Activated T-cell treated with anti-CD3 and anti-CD28 coated beads, Interleukin-2, amount 50 U/mL, for 24 hours (primary cell): ENCODE measurements at regions not wholly inside any gene's neighbourhood (a gene's known extent, or its start where the extent isn't known, plus 50 kb on each side); places are given as distances from the start of the nearest gene placed in this dataset.
"Not testable (repeated sequence)": the region's sequence is repeated elsewhere in the genome, so short reads cannot be mapped to it uniquely, and the experiment has no call there.

Source experiments
- DNase-seq: peaks from one replicate; pipeline ENCODE4 v3.0.0-alpha.2; 2020
- H3K27ac Mint-ChIP-seq: 2 replicates; pipeline ENCODE4 v1.8.0; 2020; ENCODE audit warnings: mild to moderate bottlenecking, mixed read lengths
- H3K27me3 Mint-ChIP-seq: 2 replicates; pipeline ENCODE4 v1.8.0; 2020; ENCODE audit warnings: mixed read lengths
- H3K36me3 Mint-ChIP-seq: 2 replicates; pipeline ENCODE4 v1.8.0; 2020; ENCODE audit warnings: low read depth, mixed read lengths
- H3K4me1 Mint-ChIP-seq: 2 replicates; pipeline ENCODE4 v1.8.0; 2020; ENCODE audit warnings: low read depth, mixed read lengths
- H3K4me3 Mint-ChIP-seq: 2 replicates; pipeline ENCODE4 v1.8.0; 2020; ENCODE audit warnings: mild to moderate bottlenecking, moderate library complexity, mixed read lengths
- H3K9me3 Mint-ChIP-seq: 2 replicates; pipeline ENCODE4 v1.8.0; 2020; ENCODE audit warnings: mixed read lengths

GRCh38 chr14:39593377-39593776, 161.1 kb upstream of the FBXO33 start:
- Mint-ChIP-seq H3K27me3 (no peaks in the 10 kb centered on the region), H3K4me3 (no peak overlapping the region), H3K9me3 (peaks cover 21% of the 10 kb centered on the region), H3K4me1 (peaks cover 10% of the 10 kb centered on the region), H3K27ac (no peak overlapping the region), H3K36me3 (peaks cover 3% of the 10 kb centered on the region)
- no peak for DNase-seq

DNA sequence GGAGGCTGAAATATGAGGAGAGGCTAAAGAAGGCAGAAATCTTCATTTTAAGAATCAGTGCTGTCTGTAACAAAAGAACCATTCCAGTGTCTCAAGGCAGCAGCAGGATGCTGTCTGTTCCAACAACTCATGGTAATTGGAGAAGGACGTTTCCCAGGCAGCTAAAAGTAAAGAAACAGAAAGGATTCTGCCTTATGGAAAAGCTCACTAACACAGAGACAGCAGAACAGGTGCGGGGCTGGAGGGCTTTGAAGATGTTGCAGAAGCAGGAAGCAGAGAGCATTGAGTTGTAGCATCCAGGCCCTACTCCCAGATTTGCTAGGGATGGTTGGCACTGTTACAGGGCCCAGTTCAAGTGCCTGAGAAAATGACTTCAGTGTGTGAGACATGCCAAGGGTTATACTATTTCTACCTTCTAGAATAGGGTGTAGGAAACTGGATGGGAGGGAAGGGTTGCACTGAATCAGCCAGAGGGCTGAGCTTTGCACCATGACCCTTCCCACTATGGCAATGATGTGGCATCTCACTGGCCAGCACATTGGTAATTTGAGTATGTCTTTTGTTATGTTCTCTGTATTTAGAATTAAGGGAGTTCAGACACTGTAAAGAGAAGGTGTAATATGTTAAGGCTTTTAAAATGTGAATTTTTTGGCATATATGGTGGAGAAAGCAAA, 160.0 kb upstream of the FBXO33 start:
- no peak for DNase-seq
- Mint-ChIP-seq H3K36me3 (peaks cover 3% of the 10 kb centered on the region), H3K27ac (no peak overlapping the region), H3K27me3 (no peaks in the 10 kb centered on the region), H3K4me1 (peaks cover 10% of the 10 kb centered on the region), H3K9me3 (peaks cover 21% of the 10 kb centered on the region), H3K4me3 (no peak overlapping the region)

GRCh38 chr14:39589882-39590281, 157.6 kb upstream of the FBXO33 start:
- H3K4me1 Mint-ChIP-seq, H3K27ac Mint-ChIP-seq, H3K4me3 Mint-ChIP-seq, DNase-seq, H3K36me3 Mint-ChIP-seq, H3K27me3 Mint-ChIP-seq: not testable (repeated sequence)
- H3K9me3 Mint-ChIP-seq, result peaks cover 13% of the 10 kb centered on the region

- Mint-ChIP-seq H3K9me3 (peaks cover 2% of the 10 kb centered on the region), H3K27ac (no peak overlapping the region), H3K4me1 (no peaks in the 10 kb centered on the region), H3K36me3 (no peaks in the 10 kb centered on the region), H3K27me3 (no peaks in the 10 kb centered on the region), H3K4me3 (no peak overlapping the region)
- no peak for DNase-seq
These were observed 149.9 kb upstream of the FBXO33 start for GRCh38 chr14:39582028-39582654.

- no peaks in the 10 kb centered on the region for H3K27me3 Mint-ChIP-seq
- no peaks in the 10 kb centered on the region for H3K4me1 Mint-ChIP-seq
- no peak overlapping the region for H3K27ac Mint-ChIP-seq
- H3K9me3 Mint-ChIP-seq, result peaks cover 6% of the 10 kb centered on the region
- H3K4me3 Mint-ChIP-seq, result no peak overlapping the region
- no peak for DNase-seq
- H3K36me3 Mint-ChIP-seq, result no peaks in the 10 kb centered on the region
These were observed 149.2 kb upstream of the FBXO33 start for GRCh38 chr14:39581474-39581873.

- Mint-ChIP-seq H3K9me3 (peaks cover 7% of the 10 kb centered on the region), H3K27me3 (no peaks in the 10 kb centered on the region), H3K4me1 (no peaks in the 10 kb centered on the region), H3K27ac (no peak overlapping the region), H3K4me3 (no peak overlapping the region), H3K36me3 (no peaks in the 10 kb centered on the region)
- no peak for DNase-seq
These were observed 148.5 kb upstream of the FBXO33 start for GRCh38 chr14:39580696-39581095.

DNA sequence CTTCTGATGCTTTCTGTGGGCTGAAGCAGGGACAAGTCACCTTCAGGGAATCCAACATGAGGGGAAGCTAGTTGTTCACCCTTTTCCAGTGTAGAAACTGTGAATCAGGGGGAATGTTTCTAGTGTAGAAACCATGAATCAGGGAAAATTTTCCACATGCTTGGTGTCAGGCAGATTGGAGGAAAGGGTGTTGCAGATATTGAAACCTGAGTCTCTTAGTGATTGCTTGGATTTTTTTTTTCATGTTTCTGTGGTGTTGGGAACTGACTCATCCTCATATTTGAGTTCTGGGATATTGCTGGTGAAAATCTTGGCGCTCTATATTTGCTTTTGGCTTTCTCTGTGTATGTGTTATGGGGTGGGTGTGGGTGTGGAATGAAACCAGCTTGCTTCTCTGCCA, 144.5 kb upstream of the FBXO33 start:
- H3K9me3 Mint-ChIP-seq, result peaks cover 28% of the 10 kb centered on the region
- H3K36me3 Mint-ChIP-seq, result no peaks in the 10 kb centered on the region
- H3K27ac Mint-ChIP-seq, result no peak overlapping the region
- H3K27me3 Mint-ChIP-seq, result no peaks in the 10 kb centered on the region
- no peak for DNase-seq
- no peaks in the 10 kb centered on the region for H3K4me1 Mint-ChIP-seq
- H3K4me3 Mint-ChIP-seq, result no peak overlapping the region

DNA sequence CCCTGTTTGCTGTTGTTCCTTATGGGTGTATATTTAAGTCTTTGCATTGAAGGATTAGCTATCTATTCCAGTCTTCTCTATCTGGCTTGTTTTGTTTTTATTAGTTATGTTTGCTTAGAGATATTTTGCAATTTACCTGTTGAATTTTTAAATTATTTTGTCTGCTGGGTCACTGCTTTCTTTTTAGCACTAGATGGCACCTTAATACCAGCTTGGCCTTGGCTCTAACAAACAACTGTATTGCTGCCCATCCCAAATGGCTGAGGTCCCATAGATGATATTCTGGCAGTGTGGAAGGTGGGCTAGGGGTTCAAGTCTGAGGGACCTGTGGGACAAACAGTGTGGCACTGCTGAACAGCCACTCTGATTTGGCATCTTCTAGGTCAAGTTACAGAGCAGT, 144.0 kb upstream of the FBXO33 start:
- Mint-ChIP-seq H3K27ac (no peak overlapping the region), H3K4me1 (no peaks in the 10 kb centered on the region), H3K4me3 (no peak overlapping the region), H3K27me3 (no peaks in the 10 kb centered on the region), H3K36me3 (no peaks in the 10 kb centered on the region), H3K9me3 (peaks cover 28% of the 10 kb centered on the region)
- DNase-seq, result no peak

DNA sequence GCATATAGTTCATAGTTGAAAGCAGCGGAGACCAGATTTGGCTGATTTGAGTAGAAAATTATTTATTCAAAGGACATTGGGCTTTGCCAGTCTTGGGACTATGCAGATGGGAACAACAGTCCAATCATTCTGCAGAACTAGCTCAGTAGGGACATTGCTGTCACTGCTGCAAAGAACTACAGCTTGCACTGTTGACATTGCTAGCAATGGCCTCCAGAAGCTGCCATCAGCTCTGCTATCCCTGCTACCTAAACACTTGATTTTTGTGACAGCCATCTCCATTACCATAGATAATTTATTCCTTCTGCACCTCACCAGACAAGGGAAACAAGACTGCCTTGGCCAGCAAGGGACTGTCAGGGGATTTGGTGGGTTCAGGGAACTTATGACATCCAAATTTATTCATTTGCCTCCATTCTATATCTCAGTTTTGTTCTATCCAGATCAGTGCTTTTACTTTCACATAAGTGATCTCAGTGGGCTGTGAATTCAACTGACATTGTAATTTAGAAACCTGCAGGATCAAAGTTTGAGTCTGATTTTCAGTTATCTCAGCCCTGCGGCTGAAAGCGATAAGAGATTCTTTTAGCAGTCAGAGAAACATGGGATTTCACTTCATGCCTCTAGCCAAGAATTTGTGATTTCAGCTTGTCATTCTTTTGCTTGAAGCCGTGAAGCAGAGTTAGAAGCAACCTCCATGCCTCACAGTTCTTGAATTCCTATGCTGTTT, 136.7 kb upstream of the FBXO33 start:
- no peak overlapping the region for H3K27ac Mint-ChIP-seq
- DNase-seq, result no peak
- no peaks in the 10 kb centered on the region for H3K27me3 Mint-ChIP-seq
- no peaks in the 10 kb centered on the region for H3K36me3 Mint-ChIP-seq
- H3K9me3 Mint-ChIP-seq, result peaks cover 11% of the 10 kb centered on the region
- H3K4me3 Mint-ChIP-seq, result no peak overlapping the region
- no peaks in the 10 kb centered on the region for H3K4me1 Mint-ChIP-seq

GRCh38 chr14:39566795-39567194, 134.6 kb upstream of the FBXO33 start:
- H3K27ac Mint-ChIP-seq, result no peak overlapping the region
- no peak overlapping the region for H3K4me3 Mint-ChIP-seq
- H3K36me3 Mint-ChIP-seq, result no peaks in the 10 kb centered on the region
- H3K4me1 Mint-ChIP-seq, result no peaks in the 10 kb centered on the region
- peaks cover 10% of the 10 kb centered on the region for H3K9me3 Mint-ChIP-seq
- no peaks in the 10 kb centered on the region for H3K27me3 Mint-ChIP-seq
- no peak for DNase-seq

- Mint-ChIP-seq H3K36me3 (no peaks in the 10 kb centered on the region), H3K4me1 (no peaks in the 10 kb centered on the region), H3K9me3 (peaks cover 34% of the 10 kb centered on the region)
These were observed 131.1 kb upstream of the FBXO33 start for GRCh38 chr14:39563361-39563760.

DNA sequence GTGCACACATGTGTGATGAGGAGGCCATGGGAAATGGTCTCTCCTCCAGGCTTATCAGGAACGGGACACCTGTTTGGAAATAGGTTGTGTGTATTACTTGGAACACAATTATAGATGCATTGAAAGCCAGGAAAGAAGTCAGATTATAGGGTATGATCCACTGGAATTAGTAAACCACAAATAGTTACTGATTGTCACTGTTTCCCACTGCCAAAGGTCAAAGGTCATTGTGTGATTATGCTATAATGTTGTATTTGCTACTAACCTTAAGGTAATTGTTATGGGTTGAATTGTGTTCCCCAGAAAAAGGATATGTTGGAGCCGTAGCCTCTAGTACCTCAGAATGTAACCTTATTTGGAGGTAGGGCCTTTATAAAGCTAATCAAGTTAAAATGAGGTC, 129.9 kb upstream of the FBXO33 start:
- Mint-ChIP-seq H3K4me3 (no peak overlapping the region), H3K4me1 (no peaks in the 10 kb centered on the region), H3K36me3 (no peaks in the 10 kb centered on the region), H3K27me3 (no peaks in the 10 kb centered on the region), H3K9me3 (peaks cover 40% of the 10 kb centered on the region), H3K27ac (no peak overlapping the region)
- no peak for DNase-seq

More at GRCh38 chr14:39563361-39563760, 131.1 kb upstream of the FBXO33 start:
- Mint-ChIP-seq H3K4me3 (no peak overlapping the region), H3K27ac (no peak overlapping the region), H3K27me3 (no peaks in the 10 kb centered on the region)
- DNase-seq, result no peak

DNA sequence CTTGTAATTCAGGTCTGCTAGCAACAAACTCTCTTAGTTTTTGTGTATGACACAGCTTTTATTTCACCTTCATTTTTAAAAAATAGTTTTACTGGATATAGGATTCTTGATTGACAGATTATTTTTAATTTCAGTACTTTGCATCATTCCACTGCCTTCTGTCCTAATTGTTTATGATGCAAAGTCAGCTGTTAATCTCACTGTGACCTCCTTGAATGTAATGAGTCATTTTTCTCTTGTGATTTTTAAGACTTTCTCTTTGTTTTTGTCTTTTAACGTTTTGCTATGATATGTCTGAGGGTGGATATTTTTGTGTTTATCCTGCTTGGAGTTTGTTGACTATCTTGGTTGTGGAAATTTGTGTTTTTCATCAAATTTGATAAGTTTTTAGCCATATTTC, 126.3 kb upstream of the FBXO33 start:
- DNase-seq, result no peak
- H3K4me3 Mint-ChIP-seq, result no peak overlapping the region
- no peaks in the 10 kb centered on the region for H3K36me3 Mint-ChIP-seq
- no peak overlapping the region for H3K27ac Mint-ChIP-seq
- H3K9me3 Mint-ChIP-seq, result peaks cover 47% of the 10 kb centered on the region
- no peaks in the 10 kb centered on the region for H3K27me3 Mint-ChIP-seq
- H3K4me1 Mint-ChIP-seq, result no peaks in the 10 kb centered on the region

DNA sequence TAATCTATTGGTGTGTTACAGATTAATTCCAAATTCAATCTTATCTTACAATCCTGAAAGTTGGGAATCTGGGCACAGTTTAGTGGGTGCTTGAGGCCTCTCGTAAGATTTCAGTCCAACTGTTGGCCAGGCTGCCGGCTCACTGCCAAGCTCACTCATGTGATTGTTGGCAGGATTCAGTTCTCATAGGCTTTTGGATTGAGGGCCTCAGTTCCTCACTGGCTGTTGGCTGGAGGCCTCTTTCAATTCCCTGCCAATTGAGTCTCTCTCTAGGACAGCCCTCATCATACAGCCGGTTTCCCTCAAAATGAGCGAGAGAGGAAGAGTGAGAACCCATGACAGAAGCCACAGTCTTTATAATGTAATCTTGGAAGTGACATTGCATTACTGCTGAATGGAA, 123.5 kb upstream of the FBXO33 start:
- Mint-ChIP-seq H3K4me1 (no peaks in the 10 kb centered on the region), H3K27ac (no peak overlapping the region), H3K9me3 (peaks cover 35% of the 10 kb centered on the region), H3K27me3 (no peaks in the 10 kb centered on the region), H3K4me3 (no peak overlapping the region), H3K36me3 (no peaks in the 10 kb centered on the region)
- no peak for DNase-seq

- Mint-ChIP-seq H3K27ac (no peak overlapping the region), H3K27me3 (no peaks in the 10 kb centered on the region), H3K4me1 (no peaks in the 10 kb centered on the region), H3K4me3 (no peak overlapping the region), H3K36me3 (no peaks in the 10 kb centered on the region), H3K9me3 (peaks cover 33% of the 10 kb centered on the region)
- no peak for DNase-seq
These were observed 122.3 kb upstream of the FBXO33 start for GRCh38 chr14:39554576-39554975.
